Mucosa of descending colon (tissue), 3 donors: ENCODE measurements at regions not wholly inside any gene's neighbourhood (a gene's known extent, or its start where the extent isn't known, plus 50 kb on each side); places are given as distances from the start of the nearest gene placed in this dataset.

ENCODE experiments used
- ATAC-seq: fragments of 200-7000 bp; cut with Tn5 transposase; one replicate; pipeline ENCODE4 v1.9.1; 2020; ENCODE audit warnings: mild to moderate bottlenecking, moderate library complexity
- DNase-seq, 3 donors: peaks; one replicate each; pipeline ENCODE4 v3.0.0-alpha.2; 2020
- H3K36me3 ChIP-seq: fragments of 200-600 bp; one replicate; pipeline ENCODE4 v1.8.0; 2021; ENCODE audit warnings: low read depth, mild to moderate bottlenecking
- H3K4me1 ChIP-seq: fragments of 200-600 bp; one replicate; pipeline ENCODE4 v1.8.0; 2021; ENCODE audit warnings: low read depth, mild to moderate bottlenecking
- H3K4me3 ChIP-seq: fragments of 200-600 bp; one replicate; pipeline ENCODE4 v1.8.0; 2021; ENCODE audit warnings: mild to moderate bottlenecking
- H3K9me3 ChIP-seq: fragments of 200-600 bp; one replicate; pipeline ENCODE4 v1.8.0; 2021; ENCODE audit warnings: mild to moderate bottlenecking
- intact Hi-C, 2 donors: fragments of 100-400 bp; cut with DNase I in 1 of 2; cut with micrococcal nuclease in 1 of 2; formaldehyde crosslinking; loops; one replicate each; pipeline versions ENCODE4 v1.11.0 to v1.11.1; 2022; cut with DNase I, micrococcal nuclease
- TF ChIP-seq, protein P1 (sequence below): fragments of 200-600 bp; IDR thresholded peaks from one replicate; pipeline ENCODE4 v1.8.0; 2022; ENCODE audit warnings: antibody characterized with exemption, mild to moderate bottlenecking
- donor health status: DM: no; HTN: no; CAD: no; lungs with moderate emphysema.
- donor health status: DM: no; HTN: no; CAD: no.
- donor health status: DM: no; HTN: yes; CAD: no.

DNA sequence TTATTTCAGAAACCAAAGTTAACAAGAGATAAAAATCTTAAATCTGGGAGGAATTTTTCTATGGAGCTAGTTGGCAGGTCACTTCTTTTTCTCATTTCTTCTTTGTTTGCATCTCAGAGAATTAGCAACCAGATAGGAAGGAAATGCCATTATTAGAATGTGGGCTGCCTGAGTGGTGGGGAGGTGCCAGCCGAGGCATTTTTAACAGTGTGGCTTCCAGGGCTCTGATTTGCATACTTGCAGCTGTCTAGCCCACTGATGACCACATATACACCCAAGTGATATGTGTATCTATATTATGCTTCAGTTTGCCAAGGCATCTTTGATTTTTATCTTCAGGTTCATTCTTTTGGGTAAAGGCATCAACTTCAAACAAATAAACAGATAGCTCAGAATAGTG is 206.7 kb downstream of the CLIC5 start:
- intact Hi-C loops: no loop called here
- peak in 1 of 3 donors; percentile 13 for DNase-seq
- Histone ChIP-seq H3K4me1 (no peaks in the 10 kb centered on the region), H3K36me3 (no peaks in the 10 kb centered on the region), H3K9me3 (no peaks in the 10 kb centered on the region), H3K4me3 (no peak overlapping the region)
- TF ChIP-seq, protein P1, sequence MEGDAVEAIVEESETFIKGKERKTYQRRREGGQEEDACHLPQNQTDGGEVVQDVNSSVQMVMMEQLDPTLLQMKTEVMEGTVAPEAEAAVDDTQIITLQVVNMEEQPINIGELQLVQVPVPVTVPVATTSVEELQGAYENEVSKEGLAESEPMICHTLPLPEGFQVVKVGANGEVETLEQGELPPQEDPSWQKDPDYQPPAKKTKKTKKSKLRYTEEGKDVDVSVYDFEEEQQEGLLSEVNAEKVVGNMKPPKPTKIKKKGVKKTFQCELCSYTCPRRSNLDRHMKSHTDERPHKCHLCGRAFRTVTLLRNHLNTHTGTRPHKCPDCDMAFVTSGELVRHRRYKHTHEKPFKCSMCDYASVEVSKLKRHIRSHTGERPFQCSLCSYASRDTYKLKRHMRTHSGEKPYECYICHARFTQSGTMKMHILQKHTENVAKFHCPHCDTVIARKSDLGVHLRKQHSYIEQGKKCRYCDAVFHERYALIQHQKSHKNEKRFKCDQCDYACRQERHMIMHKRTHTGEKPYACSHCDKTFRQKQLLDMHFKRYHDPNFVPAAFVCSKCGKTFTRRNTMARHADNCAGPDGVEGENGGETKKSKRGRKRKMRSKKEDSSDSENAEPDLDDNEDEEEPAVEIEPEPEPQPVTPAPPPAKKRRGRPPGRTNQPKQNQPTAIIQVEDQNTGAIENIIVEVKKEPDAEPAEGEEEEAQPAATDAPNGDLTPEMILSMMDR: no peak
- peak; percentile 43 for ATAC-seq

DNA sequence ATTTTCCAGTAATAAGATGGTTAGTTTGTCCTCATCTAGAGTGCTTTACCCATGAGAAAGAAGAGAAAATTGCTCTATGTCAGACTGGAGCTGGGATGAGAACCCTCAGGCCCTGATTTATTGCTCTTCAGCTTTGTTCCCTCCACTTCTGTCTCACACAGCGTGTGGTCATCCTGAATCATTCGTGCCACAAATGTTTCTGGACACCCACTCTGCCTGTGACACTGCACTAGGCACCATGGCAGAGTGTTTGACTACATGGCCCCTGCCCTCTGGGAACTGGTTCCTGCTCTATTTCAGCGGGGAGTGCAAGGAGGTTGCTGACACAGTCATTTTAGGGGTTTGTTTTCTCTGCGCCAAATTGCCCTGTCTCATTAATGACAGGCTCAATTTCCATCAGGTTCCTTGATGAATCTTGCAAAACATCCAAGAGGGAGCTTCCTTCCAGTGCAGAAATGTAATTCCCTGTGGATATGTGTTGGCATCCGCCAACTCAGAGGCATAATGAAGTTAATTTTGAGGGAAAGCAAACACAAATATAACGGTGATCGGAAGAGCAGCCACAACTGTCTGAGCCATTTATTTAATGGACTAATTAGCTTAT is 207.5 kb downstream of the CLIC5 start:
- H3K9me3 ChIP-seq: no peaks in the 10 kb centered on the region
- DNase-seq: no peak
- intact Hi-C loops: no loop called here
- ATAC-seq: no peak
- H3K4me3 ChIP-seq: no peak overlapping the region
- H3K4me1 ChIP-seq: no peaks in the 10 kb centered on the region
- no peaks in the 10 kb centered on the region for H3K36me3 ChIP-seq
- TF ChIP-seq, protein P1: no peak

- Histone ChIP-seq H3K9me3 (no peaks in the 10 kb centered on the region), H3K4me1 (no peaks in the 10 kb centered on the region), H3K4me3 (no peak overlapping the region), H3K36me3 (no peaks in the 10 kb centered on the region)
- intact Hi-C loops: no loop called here
- ATAC-seq (no peak), DNase-seq (no peak)
- TF ChIP-seq, protein P1: no peak
Measured at GRCh38 chr6:45807311-45808041, 208.2 kb downstream of the CLIC5 start.

- intact Hi-C loops: no loop called here
- Histone ChIP-seq H3K4me3 (no peak overlapping the region), H3K36me3 (no peaks in the 10 kb centered on the region), H3K4me1 (no peaks in the 10 kb centered on the region), H3K9me3 (no peaks in the 10 kb centered on the region)
- TF ChIP-seq, protein P1: no peak
- no peak for DNase-seq
- ATAC-seq: no peak
Measured at GRCh38 chr6:45806172-45806571, 209.5 kb downstream of the CLIC5 start.

DNA sequence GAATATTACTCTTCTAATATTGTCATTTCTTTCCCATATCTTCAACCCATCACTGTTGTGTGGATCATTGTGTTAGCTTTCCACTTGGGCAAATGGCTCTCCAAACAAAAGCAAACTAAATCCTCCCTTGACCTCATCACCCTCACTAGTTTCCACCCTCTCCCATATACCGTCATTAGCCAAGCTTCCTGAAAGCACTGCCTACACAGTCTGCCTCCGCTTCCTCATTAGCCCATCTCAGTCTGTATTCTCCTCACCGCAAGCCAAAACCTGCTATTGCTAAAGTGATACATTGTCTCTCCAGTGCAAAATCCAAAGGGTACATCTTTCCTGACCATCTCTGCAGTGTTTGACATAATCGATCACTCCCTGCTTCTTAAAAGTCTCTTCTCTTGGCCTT is 212.6 kb downstream of the CLIC5 start:
- intact Hi-C loops: no loop called here
- ATAC-seq: no peak
- TF ChIP-seq, protein P1: no peak

More for the DNA sequence above, 212.6 kb downstream of the CLIC5 start:
- no peaks in the 10 kb centered on the region for H3K9me3 ChIP-seq
- DNase-seq: no peak
- no peaks in the 10 kb centered on the region for H3K4me1 ChIP-seq
- H3K4me3 ChIP-seq: no peak overlapping the region
- H3K36me3 ChIP-seq: no peaks in the 10 kb centered on the region
